ENCODE measurements at regions not wholly inside any gene's neighbourhood (a gene's known extent, or its start where the extent isn't known, plus 50 kb on each side); places are given as distances from the start of the nearest gene placed in this dataset.

GRCh38 chr6:144729502-144729901 is 444.4 kb downstream of the UTRN start:
- TF ChIP-seq CTCF (IDR thresholded peaks at IDR 0.05): no peak
- TF ChIP-seq POLR2A (IDR thresholded peaks at IDR 0.05): no peak
- no peak for TF ChIP-seq POLR2AphosphoS5 (IDR thresholded peaks at IDR 0.05)
- TF ChIP-seq EP300 (IDR thresholded peaks at IDR 0.05): no peak

Data from suprapubic skin (tissue), 4 donors.